CMK (cell line): ENCODE measurements at regions not wholly inside any gene's neighbourhood (a gene's known extent, or its start where the extent isn't known, plus 50 kb on each side); places are given as distances from the start of the nearest gene placed in this dataset.
"Not testable (repeated sequence)": the region's sequence is repeated elsewhere in the genome, so short reads cannot be mapped to it uniquely, and the experiment has no call there.

Experiments
- DNase-seq: peaks from one replicate; pipeline ENCODE4 v3.0.0-alpha.2; 2010; ENCODE audit warnings: low read depth

DNA sequence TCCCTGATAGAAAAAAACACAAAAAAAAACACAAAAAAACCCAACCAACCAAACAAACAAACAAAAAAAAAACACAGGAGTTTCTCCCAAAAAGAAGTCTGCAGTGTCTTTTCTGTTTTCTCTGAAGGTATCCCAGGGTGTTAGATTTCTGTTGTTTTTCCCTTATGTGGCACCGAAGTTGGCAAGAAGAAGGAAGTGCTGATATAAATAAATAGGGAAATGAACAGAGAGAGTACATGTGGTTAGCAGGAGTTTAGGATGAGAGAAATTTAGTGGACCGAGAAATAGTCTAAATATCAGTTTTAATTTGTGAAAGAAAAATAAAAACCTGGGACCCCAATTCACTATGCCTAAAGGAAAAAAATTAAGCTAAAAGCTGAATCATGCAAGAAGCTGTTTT lies 287.0 kb upstream of the SGCG start:
- DNase-seq = no peak

DNA sequence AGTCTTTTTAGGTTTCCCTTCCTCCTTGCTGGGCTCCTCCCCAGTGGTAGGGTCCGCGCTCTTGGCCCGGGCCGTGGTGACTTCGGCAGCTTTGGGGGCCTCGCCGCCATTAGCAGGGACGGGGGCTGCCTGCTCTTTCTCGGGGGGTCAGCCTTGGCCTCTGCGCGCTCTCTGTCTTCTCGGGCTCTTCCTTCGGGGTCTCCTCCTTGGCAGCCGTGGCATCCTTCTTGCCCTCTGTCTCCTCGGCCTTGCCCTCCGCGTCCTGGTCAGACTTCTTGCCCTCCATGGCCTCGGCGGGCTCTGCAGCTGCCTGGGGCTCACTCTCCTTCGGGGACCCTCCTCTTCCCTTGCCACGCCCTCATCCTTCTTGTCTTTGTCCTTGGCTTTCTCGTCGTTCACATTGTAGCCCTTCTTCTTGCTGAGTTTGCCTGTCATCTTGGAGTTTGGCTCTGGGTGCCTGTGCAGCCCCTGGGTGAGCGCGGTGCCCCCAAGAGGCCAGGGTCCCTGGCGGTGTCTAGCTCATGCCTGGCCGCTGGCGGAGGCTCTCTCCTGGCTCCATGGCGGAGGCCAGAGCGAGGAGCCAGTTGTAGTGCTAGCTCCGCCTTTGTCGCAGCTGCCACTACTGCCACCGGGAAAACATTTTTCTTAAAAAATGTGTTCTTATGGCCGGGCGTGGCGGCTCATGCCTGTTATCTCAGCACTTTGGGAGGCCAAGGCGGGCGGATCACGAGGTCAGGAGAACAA lies 283.0 kb upstream of the SGCG start:
- no peak for DNase-seq

DNA sequence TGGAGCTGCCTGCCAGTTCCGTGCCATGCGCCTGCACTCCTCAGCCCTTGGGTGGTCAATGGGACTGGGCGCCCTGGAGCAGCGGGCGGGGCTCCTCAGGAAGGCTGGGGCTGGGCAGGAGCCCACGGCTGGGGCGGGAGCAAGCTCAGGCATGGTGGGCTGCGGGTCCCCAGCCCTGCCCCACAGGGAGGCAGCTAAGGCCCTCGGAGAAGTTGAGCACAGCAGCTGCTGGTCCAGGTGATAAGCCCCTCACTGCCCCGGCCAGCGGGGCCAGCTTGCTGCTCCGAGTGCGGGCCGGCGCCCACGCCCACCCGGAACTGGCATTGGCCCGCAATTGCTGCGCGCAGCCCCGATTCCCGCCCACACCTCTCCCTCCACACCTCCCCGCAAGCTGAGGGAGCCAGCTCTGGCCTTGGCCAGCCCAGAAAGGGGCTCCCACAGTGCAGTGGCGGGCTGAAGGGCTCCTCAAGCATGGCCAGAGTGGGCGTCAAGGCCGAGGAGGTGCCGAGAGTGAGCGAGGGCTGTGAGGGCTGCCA lies 280.3 kb upstream of the SGCG start:
- DNase-seq = not testable (repeated sequence)

DNA sequence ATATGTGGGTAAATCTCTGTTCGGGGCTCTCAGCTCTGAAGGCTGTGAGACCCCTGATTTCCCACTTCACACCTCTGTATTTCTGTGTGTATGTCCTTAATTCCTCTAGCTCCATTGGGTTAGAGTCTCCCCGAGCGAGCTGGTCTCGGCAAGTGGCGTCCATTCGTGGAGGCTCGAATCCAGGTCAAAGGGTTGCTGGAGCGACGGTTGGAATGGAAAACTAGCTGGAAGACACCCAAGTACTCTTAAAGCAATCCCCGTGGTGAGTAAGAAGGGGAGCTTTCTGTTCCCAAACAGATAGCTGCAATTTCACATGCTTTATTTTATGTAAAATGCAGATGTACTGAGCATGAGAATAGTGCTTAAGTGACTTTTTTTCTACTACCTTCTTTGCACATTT lies 277.5 kb upstream of the SGCG start:
- no peak for DNase-seq

DNA sequence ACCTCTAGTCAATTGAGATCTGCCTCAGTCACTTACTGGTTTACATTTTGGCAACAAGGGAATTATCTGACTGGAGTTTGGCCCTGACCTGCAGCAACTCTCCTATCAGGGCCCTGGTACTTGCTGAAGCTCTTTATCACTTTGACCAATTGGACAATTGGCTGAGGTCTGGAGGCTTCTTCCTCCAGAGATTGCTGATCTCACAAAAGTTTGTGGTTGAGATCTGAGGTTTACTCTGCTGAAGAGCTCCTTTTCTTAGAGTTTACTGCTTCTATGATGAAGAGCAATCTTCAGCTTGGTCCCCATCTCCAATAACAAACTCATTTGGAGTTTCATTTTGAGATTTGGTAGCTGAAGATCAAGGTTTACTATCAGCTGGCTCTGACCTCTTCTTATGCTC lies 276.9 kb upstream of the SGCG start:
- DNase-seq = peak; percentile 39

DNA sequence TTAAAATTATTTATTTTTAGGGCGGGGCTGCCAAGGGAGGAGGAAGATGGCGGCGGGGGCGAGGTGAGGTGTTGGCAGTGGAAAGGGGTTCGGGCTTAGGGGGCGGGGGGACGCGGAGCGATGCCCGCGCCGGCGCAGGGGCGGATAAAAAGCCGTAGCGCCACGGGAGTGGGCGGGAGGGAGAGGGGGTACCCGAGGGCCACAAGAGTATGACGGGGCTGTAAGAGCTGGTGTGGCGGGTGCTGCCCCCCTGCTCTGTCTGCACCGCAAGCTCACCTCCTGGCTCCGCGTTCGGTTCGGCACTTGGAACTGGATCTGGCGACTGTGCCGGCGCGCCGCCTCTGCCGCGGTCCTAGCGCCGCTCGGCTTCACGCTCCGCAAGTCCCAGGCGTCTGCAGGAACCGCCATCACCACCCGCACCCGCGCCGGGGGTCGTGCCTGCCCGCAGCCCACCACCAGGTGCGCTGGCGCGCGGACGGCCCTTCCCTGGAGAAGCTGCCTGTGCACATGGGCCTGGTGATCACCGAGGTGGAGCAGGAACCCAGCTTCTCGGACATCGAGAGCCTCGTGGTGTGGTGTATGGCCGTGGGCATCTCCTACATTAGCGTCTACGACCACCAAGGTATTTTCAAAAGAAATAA lies 265.2 kb upstream of the SGCG start:
- DNase-seq = no peak

DNA sequence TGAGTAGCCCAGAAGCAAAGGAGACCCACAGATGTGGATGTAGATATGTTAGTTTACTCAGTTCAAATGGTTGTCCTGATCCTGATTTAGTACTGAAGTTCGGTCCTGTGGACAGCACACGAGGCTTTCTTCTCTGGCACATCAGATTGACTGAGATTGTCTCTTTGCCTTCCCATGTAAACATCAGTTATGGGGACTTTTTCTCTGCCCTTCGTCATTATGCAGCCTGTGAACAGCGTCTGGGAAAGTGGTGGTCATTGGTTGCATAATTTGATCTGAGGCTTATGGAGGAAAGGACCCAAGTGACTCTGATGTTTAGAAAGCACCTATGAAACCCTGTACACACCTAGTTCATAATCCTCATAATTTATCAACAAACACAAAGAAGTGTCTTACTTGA lies 264.5 kb upstream of the SGCG start:
- DNase-seq = not testable (repeated sequence)

DNA sequence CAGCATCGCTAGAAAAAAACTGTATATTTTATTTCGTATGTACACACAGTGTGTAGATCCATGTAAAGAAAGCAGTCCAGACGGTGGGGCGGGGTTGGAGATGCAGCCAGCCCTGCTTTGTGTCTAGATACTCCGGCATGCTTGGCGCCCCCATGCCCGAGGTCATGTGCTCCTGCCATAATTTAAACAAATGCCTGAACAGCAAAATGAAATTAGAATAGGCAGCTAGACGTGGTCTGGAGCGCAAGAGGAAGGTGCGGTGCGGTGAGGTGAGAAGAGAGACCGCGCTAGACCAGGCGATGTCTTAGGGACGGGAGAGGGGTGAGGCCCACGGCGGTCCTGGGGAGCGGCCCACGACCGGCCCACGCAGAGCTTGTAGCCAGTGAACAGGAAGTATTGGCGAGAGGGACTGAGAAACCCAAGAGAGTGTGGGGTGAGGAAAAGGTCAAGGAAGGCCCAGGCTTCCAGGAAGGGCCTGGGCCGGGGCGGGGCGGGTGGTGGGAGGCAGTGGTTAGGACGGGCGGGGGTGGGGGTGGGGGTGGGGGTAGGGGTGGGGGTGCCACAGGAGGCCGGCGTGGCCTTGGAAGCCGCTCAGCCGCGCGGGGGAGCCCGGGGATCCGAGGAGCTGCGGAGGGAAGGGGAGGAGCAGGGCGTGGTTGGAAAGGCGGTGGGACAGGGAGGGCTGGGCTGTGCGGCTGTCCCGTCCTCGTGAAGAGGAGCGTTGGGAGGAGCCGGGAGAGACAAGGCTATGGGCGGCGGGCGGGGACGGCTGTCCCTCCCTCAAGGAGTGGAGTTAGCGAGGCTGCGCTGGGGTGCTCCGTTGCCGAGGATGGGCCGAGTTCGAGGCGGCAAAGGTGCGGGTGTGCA lies 254.7 kb upstream of the SGCG start:
- peak; percentile 47 for DNase-seq

DNA sequence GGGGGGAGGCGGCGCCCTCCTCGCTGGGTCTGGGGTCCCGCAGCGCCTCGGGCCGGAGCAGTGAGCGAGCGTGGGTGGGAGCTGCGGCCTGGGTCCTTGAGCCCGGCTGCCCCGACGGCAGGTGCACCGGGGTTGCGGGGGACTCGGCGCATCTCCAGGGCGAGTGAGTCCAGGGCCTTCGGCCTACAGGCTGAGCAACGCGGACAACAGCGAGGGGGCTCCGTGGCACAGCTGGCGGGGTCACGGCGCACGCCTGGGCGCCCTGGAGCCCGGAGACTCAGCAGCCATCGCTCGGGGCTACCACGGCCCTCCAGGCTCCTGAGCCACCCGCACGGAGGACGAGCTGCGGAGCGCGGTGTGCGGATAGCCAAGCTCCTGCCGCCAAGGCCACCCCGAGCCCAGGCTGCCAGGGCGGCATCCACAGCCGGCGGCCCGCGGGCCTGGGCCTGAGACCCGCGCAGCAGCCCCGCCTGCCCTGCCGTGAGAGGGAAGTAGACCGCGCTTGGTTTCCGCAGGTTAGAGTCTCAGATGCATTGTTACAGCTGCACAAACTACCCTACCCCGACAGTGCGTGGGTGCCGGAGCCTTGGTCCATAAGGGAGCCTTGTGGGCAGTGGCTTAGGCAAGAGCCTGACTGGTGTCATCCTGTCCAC lies 253.9 kb upstream of the SGCG start:
- no peak for DNase-seq

DNA sequence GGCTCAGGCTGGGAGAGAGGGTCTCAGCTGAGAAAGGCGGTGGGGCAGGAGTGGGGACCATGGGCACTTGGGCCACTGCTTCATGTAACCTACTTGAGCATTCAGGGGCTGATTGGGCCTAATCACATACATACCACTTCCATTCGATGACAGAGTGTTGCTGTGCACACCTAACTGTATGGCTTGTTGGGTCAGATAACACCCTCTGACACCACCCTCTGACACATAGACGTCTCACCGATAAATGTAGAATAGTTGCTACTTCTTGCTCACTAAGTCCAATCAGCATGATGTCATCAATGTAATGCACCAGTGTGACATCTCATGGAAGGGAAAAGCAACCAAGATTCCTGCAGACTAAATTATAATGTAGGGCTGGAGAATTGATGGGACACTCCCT lies 252.9 kb upstream of the SGCG start:
- DNase-seq = not testable (repeated sequence)

DNA sequence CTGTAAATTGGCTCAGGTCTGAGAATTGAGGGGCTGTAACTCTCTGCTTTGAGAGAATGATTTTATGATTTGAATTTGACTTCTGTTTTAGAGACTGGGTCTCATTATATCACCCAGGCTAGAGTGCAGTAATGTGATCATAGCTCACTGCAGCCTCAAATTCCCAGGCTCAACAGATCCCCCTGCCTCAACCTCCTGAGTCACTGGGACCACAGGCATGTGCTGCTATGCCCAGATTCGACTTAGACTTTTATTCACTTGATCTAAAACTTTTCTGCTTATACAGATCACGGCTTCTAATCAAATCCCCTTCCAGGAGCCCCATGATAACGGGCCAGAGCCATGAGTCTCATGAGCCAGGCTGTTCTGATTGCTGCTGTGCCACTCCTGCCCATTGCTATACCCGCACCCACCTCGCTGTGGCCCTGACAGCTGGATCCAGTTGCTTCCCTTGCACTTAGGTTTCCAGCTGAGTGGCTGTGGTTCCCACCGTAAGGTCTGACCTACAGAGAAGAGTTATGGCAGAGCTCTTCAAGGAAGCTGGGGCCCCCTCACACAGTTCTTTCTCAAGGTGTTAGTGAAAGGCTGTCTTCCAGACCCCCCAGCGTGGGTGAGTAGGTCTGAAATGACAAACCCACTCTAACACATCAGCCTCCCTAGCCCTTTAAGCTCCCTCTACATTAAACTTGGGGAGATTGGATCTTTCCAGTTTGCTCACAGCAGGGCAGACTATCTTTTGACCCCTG lies 251.2 kb upstream of the SGCG start:
- DNase-seq = no peak

DNA sequence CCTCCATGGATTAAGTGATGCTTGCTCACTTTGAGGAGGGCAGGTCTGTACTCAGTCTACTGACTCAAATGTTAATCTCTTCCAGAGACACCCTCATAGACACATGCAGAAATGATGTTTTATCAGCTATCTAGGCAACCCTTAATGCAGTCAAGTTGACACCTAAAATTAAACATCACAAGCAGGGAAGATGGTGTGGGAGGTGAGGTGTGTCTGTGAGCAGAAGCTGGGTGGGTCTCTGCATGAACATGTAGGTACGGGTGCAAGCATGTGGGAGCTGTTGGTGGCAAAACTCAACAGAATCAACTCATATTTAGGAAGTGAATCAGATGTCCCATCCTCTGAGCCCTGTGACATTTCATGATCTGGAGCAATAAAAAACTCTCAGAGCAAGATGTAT lies 249.2 kb upstream of the SGCG start:
- DNase-seq = no peak

DNA sequence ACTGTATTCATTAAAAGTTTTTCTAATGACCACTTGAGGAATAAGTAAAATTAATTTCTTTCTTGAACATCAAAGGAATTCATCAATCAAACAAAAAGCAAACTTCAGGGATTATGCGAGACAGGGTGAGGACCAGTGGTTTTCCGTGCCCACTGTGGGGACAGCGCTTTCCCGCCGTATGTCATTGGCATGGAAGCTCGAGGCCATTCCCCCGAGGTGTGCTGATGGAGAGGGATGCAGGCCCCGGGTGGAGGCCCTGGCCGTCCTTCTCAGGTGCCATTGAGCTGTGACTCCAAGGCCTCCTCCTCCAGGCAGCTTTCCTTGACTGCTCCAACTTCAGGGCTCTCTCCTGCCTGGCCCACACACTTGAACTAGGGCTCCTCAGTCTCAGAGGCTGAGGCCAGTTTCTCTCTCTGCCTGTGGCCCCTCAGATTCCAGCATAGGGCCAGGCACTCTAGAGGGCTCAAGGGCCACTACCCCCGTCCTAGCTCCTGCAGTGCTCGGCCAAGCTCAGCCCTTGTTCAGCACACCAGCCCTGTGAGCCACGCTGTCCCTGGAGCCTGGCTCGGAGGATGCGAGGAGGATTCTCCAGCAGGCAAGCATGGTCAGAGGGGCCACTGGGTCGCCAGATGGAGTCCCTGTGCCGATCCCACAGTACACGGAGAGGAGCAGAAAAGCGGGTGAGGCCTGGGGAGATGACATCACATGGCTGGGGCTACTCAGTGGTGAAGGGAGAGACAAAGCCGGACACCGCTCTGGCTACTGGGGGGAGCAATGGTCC lies 248.0 kb upstream of the SGCG start:
- not testable (repeated sequence) for DNase-seq

DNA sequence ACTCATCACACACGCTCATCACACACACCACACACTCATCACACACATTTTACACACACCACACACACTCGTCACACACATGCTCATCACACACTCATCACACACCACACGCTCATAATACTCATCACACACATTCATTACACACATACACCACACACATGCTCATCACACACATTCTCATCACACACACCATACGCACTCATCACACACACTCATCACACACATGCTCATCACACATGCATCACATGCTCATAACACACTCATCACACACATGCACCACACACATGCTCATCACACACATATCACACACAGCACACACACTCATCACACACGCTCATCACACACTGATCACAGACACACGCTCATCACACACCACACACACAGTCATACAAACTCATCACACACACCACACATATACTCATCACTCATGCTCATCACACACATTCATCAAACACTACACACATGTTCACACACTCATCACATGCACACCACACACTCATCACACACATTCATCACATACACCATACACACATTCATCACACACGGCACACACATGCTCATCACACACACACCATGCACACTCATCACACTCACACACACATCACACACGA lies 247.1 kb upstream of the SGCG start:
- no peak for DNase-seq

DNA sequence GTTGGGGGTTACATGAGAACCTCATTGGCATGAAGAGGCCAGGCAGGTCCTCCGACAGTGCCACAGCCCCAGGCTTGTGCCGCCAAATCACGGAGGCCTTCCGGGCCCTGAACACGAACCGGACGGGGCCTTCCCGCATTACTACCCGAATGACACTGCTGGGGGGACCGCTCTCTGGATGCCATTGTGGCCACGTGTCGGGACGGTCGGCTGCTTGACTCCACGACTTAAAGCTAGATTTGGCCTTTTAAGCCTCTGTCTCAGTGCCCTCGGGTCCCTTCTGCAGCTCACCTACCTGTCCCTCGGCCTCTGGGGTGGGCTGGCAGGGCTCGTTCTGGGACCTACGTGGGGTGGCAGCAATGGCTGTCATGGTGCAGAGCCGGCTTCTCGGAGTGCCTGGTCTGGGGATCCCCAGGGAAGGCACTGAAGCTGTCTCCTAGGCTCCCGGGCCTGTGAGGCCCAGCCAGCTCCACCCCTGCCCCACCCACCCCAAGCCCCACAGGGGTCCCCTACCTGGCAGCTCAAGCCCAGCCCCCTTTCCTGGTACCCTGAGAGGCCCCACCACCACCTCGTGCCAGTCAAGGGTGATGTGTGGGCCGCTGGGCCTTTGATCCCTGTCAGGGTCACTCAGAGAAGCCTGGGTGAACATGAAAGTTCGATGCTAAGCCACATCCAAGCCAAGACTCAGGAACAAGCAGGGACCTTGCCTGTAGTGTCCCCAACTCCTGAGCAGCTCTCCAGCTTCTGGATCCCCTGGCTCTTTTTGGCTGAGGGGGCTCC lies 245.8 kb upstream of the SGCG start:
- no peak for DNase-seq

DNA sequence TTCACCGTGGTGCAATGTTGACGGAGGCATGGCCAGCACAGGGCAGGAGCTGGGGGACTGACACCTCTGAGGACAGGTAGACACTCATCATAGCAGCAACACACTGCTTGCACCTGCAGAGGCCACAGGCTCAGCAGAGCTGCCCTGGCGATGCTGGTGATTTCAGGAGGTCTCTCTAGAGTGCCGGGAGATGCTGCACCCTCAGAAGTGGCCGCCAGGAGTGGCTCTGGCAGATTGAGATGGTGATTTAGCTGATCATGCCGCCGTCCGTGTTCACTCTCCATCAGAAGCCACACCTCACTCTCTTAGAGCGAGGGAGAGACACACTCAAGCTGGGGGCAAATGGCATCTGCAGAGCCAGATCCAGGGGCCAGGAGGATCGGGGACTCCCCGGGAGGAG lies 244.6 kb upstream of the SGCG start:
- no peak for DNase-seq

DNA sequence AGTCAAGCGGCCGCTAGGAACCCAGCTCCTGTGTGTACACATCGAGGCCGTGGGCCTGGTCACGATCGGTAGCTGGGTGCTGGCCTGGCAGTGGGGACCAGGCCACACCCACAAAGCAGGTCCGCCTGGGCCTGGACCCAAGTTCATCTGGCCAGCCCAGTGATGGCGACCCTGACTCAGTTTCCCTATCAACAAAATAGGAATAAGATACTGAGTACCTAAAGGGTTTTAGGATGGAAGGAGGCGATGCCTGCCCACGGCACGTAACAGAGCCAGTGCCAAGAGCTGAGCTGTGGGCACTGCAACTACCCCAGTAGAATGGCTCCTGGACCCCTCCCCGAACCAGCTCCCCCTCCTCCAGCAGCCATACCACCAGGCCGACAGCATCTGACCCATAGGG lies 243.5 kb upstream of the SGCG start:
- no peak for DNase-seq

DNA sequence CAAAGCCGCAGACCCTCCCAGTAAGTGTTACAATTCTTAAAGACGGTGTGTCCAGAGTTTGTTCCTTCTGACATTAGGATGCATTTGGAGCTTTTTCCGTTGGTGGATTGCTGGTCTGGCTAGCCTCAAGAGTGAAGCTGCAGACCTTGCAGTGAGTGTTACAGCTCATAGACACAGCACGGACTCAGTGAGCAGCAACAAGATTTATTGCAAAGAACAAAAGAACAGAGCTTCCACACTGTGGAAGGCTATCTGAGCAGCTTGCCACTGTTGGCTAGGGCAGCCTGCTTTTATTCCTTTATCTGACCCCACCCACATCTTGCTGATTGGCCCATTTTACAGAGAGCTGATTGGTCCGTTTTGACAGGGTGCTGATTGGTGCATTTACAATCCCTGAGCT lies 242.8 kb upstream of the SGCG start:
- DNase-seq = no peak

DNA sequence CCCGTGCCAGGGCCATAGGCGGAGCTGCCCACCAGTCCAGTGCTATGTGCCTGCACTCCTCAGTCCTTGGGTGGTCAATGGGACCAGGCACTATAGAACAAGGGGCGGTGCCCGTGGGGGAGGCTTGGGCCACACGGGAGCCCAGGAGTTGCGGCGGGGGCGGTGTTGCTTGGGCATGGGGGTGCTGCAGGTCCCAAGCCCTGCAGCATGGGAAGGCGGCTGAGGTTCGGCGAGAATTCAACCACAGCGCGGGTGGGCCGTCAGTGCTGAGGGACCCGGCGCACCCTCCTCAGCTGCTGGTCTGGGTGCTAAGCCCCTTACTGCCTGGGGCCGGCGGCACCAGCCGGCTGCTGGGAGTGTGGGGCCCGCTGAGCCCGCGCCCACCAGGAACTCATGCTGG lies 242.2 kb upstream of the SGCG start:
- DNase-seq = no peak
